Coronary artery (tissue), 2 donors: ENCODE measurements at regions not wholly inside any gene's neighbourhood (a gene's known extent, or its start where the extent isn't known, plus 50 kb on each side); places are given as distances from the start of the nearest gene placed in this dataset.
"Not testable (repeated sequence)": the region's sequence is repeated elsewhere in the genome, so short reads cannot be mapped to it uniquely, and the experiment has no call there.

Source experiments
- DNase-seq: peaks from one replicate; pipeline ENCODE4 v3.0.0-alpha.2; 2017; ENCODE audit warnings: low spot score
- H3K27ac ChIP-seq, 2 donors: fragments of 200-600 bp; sonication (generic); one replicate each; pipeline ENCODE4 v1.5.1; 2016 to 2019
- H3K4me3 ChIP-seq: fragments of 200-600 bp; sonication (generic); 2 replicates; pipeline ENCODE4 v1.5.1; 2016; ENCODE audit warnings: mild to moderate bottlenecking, moderate library complexity
- CTCF ChIP-seq: fragments of 200-600 bp; sonication (generic); IDR thresholded peaks from one replicate; pipeline ENCODE4 v1.5.1; 2019; ENCODE audit warnings: antibody characterized with exemption

- no peak for DNase-seq
- H3K4me3 ChIP-seq = no peak overlapping the region
- no peak overlapping the region for H3K27ac ChIP-seq
- TF ChIP-seq CTCF = no peak
Measured at GRCh38 chr4:159777689-159778088, 674.8 kb downstream of the RAPGEF2 start.

GRCh38 chr4:159778298-159778697, 675.4 kb downstream of the RAPGEF2 start:
- Histone ChIP-seq H3K4me3 (no peak overlapping the region), H3K27ac (no peak overlapping the region)
- TF ChIP-seq CTCF = no peak
- no peak for DNase-seq

GRCh38 chr4:159779716-159780115, 676.8 kb downstream of the RAPGEF2 start:
- Histone ChIP-seq H3K27ac (no peak overlapping the region), H3K4me3 (no peak overlapping the region)
- no peak for DNase-seq
- no peak for TF ChIP-seq CTCF

DNA sequence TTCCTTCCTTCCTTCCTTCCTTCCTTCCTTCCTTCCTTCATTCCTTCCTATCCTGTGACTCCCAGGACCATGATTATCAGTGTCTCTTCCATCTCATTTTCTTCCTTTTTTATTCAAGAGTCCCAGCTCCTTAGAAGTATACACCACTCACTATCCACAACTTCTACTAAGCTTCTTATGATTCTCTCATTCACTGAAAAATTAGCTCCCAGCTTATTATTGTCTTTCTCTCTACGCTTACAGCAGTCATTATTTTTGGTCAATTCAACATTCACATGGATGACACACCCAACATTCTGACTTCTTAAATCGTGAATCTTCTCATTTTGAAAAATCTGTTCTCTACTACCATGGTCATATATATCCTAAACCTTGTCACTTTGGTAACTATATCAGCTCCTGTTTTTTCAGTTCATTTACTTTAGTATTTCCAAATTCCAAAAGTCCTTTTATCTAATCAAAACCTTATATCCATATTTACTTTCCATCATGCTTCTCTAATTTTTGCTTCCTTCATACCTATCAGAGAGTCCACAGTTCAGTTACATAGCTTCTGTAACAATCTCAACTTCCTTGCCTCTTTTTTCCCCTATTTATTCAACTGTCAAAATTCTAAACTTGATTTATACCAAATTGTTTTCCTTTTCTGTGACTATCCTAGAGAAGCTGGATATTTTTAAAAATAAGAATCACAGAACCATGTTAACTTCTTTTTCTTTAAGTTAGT, 677.5 kb downstream of the RAPGEF2 start:
- no peak overlapping the region for H3K27ac ChIP-seq
- no peak for TF ChIP-seq CTCF
- H3K4me3 ChIP-seq = no peak overlapping the region
- DNase-seq = no peak

- no peak for TF ChIP-seq CTCF
- no peak overlapping the region for H3K27ac ChIP-seq
- no peak for DNase-seq
- no peak overlapping the region for H3K4me3 ChIP-seq
Measured at GRCh38 chr4:159787901-159788300, 685.0 kb downstream of the RAPGEF2 start.

- no peak for DNase-seq
- H3K4me3 ChIP-seq = no peak overlapping the region
- H3K27ac ChIP-seq = no peak overlapping the region
- TF ChIP-seq CTCF = no peak
Measured at GRCh38 chr4:159791334-159791733, 688.5 kb downstream of the RAPGEF2 start.

DNA sequence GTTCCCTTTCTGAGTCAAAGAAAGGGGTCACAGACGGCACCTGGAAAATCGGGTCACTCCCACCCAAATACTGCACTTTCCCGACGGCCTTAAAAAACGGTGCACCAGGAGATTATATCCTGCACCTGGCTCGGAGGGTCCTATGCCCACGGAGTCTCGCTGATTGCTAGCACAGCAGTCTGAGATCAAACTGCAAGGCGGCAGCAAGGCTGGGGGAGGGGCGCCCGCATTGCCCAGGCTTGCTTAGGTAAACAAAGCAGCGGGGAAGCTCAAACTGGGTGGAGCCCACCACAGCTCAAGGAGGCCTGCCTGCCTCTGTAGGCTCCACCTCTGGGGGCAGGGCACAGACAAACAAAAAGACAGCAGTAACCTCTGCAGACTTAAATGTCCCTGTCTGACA, 701.7 kb downstream of the RAPGEF2 start:
- not testable (repeated sequence) for H3K4me3 ChIP-seq, DNase-seq, H3K27ac ChIP-seq
